ENCODE measurements at regions not wholly inside any gene's neighbourhood (a gene's known extent, or its start where the extent isn't known, plus 50 kb on each side); places are given as distances from the start of the nearest gene placed in this dataset.
"Not testable (repeated sequence)": the region's sequence is repeated elsewhere in the genome, so short reads cannot be mapped to it uniquely, and the experiment has no call there.

DNA sequence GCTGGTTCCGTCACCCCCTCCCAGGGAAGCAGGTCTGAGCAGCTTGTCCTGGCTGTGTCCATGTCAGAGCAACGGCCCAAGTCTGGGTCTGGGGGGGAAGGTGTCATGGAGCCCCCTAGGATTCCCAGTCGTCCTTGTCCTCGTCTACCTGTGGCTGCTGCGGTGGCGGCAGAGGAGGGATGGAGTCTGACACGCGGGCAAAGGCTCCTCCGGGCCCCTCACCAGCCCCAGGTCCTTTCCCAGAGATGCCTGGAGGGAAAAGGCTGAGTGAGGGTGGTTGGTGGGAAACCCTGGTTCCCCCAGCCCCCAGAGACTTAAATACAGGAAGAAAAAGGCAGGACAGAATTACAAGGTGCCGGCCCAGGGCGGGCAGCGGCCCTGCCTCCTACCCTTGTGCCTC is 51.9 kb upstream of the IQSEC3 start:
- TF ChIP-seq, protein P1, sequence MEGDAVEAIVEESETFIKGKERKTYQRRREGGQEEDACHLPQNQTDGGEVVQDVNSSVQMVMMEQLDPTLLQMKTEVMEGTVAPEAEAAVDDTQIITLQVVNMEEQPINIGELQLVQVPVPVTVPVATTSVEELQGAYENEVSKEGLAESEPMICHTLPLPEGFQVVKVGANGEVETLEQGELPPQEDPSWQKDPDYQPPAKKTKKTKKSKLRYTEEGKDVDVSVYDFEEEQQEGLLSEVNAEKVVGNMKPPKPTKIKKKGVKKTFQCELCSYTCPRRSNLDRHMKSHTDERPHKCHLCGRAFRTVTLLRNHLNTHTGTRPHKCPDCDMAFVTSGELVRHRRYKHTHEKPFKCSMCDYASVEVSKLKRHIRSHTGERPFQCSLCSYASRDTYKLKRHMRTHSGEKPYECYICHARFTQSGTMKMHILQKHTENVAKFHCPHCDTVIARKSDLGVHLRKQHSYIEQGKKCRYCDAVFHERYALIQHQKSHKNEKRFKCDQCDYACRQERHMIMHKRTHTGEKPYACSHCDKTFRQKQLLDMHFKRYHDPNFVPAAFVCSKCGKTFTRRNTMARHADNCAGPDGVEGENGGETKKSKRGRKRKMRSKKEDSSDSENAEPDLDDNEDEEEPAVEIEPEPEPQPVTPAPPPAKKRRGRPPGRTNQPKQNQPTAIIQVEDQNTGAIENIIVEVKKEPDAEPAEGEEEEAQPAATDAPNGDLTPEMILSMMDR (conservative IDR thresholded peaks at IDR 0.05) = not testable (repeated sequence)
- not testable (repeated sequence) for TF ChIP-seq EZH2 (IDR thresholded peaks at IDR 0.05; ENCODE audit: low read depth)
